ENCODE measurements at regions not wholly inside any gene's neighbourhood (a gene's known extent, or its start where the extent isn't known, plus 50 kb on each side); places are given as distances from the start of the nearest gene placed in this dataset.

DNA sequence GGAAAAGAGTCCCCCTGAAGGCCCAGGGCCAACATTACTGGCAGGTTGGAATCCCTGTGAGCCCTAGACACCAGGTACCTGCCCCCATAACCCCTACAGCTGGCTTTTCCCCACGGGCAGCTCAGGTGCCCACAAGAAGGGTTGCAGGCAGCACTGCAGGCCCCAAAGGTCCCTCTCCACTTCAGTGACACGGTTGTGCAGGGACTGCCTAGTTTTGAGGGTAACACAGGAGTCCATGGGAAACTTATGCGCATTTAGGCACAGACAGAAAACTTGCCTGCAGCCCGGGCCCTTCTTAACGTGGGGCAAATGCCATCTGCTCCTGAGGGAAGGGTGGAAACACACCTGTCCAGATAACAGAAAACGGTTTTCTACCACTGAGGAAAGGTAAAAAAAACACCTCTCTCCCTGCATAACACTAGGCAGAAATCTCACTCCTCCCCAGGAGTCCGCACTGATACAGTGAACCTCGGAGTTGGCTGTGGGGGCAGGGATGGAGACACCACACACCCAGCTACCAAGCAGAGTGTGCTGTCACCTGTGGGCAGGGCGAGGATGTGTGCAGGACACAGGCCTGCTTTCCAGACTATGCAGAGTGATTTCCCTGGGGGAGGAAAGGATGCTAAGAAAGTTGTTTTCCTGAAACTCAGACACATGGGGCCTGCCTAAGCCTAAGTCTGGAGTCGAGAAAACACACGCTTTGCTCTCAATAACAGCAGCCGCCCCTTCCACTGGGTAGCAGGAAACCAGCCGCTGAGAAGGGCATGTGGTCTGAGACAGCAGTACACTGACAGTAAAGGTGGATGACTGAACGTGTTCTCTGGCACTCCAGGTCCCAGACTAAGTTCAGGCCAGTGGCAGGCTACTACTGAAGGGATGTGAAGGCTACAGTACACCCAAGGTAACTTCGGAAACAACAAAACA, 819.4 kb downstream of the DCDC2C start:
- no peak overlapping the region for H3K4me3 ChIP-seq (ENCODE audit: low read depth, low read length)
- DNase-seq (ENCODE audit: low read depth), result no peak
- TF ChIP-seq, protein P1, sequence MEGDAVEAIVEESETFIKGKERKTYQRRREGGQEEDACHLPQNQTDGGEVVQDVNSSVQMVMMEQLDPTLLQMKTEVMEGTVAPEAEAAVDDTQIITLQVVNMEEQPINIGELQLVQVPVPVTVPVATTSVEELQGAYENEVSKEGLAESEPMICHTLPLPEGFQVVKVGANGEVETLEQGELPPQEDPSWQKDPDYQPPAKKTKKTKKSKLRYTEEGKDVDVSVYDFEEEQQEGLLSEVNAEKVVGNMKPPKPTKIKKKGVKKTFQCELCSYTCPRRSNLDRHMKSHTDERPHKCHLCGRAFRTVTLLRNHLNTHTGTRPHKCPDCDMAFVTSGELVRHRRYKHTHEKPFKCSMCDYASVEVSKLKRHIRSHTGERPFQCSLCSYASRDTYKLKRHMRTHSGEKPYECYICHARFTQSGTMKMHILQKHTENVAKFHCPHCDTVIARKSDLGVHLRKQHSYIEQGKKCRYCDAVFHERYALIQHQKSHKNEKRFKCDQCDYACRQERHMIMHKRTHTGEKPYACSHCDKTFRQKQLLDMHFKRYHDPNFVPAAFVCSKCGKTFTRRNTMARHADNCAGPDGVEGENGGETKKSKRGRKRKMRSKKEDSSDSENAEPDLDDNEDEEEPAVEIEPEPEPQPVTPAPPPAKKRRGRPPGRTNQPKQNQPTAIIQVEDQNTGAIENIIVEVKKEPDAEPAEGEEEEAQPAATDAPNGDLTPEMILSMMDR (conservative IDR thresholded peaks at IDR 0.05; ENCODE audit: low read depth, low read length), result no peak

DNA sequence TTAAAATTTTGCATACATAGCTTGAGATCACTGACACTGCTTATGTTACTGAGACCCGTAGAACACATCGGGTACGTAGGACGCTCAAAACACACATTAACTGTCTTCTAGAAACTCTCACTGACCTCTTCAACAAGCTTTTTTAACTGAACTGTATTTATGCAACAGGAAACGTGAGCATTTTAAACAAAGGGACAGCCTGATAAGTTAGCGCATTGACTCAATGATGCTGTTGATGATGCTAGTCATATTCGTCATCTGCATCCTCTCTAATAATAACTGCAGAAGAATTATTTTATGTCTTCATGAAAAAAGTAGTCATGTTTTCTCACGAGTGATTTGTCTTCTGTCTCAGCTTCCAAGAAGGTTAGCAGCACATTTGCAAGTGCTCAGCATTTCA, 824.0 kb downstream of the DCDC2C start:
- no peak overlapping the region for H3K4me3 ChIP-seq (ENCODE audit: low read depth, low read length)
- TF ChIP-seq, protein P1 (conservative IDR thresholded peaks at IDR 0.05; ENCODE audit: low read depth, low read length), result no peak
- no peak for DNase-seq (ENCODE audit: low read depth)

DNA sequence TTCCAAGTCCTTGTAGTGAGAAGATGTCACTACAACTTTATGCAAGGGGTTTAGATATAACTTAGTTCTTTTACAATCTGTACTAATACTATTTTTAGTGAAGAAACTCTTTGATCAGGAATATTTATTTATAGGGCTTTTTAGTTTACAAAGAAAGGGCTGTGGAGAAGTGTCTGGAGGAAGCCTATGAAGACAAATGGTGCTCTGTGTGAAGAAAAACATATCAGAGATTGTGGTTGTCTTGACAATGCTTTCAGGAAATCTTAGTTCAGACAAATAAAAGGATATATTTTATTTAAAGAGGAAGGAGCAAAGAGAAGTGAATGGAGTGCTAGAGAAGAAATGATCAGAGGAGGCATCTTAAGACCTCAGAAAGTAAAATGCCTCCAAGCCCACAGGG, 824.9 kb downstream of the DCDC2C start:
- no peak for DNase-seq (ENCODE audit: low read depth)
- H3K4me3 ChIP-seq (ENCODE audit: low read depth, low read length), result no peak overlapping the region
- TF ChIP-seq, protein P1 (conservative IDR thresholded peaks at IDR 0.05; ENCODE audit: low read depth, low read length), result no peak

DNA sequence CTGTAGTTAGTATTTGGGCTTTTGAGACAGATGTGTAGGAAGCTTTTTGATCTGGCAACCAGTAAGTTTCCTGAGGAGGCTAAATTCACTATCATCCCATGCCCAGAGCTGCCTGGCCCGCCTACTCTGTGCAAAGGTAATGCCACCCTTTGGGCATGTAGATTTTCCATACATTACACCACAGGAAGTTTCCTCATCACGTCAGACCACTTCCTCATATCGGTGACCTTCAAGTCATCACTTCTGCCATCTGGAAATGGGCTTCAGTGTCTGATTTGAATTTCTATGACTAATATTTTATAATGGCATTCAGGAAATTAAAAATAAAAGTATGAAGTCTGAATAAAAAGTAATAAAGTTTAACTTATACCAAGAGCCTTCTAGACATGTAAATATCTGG, 825.4 kb downstream of the DCDC2C start:
- TF ChIP-seq, protein P1 (conservative IDR thresholded peaks at IDR 0.05; ENCODE audit: low read depth, low read length), result no peak
- no peak overlapping the region for H3K4me3 ChIP-seq (ENCODE audit: low read depth, low read length)
- DNase-seq (ENCODE audit: low read depth), result no peak

DNA sequence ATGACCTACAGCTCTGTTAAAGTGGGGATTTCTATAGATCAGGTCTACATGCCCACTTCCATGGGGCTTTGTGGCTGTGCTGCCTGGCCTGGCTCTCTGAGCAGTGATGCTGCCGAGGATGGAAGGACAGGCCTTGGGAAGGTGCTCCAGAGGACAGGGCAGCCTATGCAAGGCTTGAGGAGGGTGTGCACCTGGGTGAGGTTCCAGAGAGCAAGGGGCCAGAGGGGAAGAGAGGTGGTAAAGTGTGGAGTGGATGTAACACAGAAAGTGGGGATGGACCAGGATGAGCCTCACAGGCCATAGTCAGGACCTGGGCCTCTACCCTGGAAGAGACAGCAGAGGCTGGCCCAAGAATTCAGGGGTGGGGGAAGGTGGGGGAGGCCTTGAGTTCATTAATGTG, 826.4 kb downstream of the DCDC2C start:
- DNase-seq (ENCODE audit: low read depth), result no peak
- no peak overlapping the region for H3K4me3 ChIP-seq (ENCODE audit: low read depth, low read length)
- TF ChIP-seq, protein P1 (conservative IDR thresholded peaks at IDR 0.05; ENCODE audit: low read depth, low read length), result no peak

DNA sequence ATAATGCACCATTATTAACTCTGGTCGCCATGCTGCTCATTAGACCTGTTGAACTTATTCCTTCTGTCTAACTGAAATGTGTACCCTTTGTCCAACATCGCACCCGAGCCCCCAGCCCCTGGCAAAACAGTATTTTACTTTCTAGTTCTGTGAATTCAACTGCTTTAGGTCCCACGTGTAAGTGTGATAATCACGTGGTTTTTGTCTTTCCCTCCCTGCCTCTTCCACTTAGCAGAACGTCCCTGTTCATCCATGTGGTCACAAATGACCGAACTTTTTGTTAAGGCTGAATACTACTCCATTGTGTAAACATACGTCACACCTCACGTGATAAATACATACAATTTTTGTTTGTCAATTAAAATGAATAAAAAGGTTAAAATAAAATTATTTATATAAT, 826.9 kb downstream of the DCDC2C start:
- TF ChIP-seq, protein P1 (conservative IDR thresholded peaks at IDR 0.05; ENCODE audit: low read depth, low read length), result no peak
- no peak for DNase-seq (ENCODE audit: low read depth)
- H3K4me3 ChIP-seq (ENCODE audit: low read depth, low read length), result no peak overlapping the region

DNA sequence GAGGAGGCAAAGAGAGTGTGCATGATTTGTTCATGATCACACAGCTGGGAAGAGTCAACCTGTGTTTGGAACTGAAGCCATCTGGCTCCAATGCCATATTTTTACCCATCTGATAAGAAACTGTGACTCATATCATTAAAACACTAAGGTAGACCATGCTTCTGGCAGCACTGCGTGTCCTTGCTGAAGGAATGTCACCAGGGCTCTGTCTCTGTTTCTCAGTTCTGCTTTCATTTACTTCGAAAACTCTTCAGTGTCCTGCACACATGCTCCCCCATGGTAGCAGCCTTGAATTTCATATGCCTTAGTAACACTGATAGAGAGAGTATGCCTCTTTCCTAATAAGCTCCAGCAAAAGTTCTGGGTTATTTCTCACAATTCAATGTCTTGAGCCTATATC, 830.4 kb downstream of the DCDC2C start:
- TF ChIP-seq, protein P1 (conservative IDR thresholded peaks at IDR 0.05; ENCODE audit: low read depth, low read length), result no peak
- H3K4me3 ChIP-seq (ENCODE audit: low read depth, low read length), result no peak overlapping the region
- DNase-seq (ENCODE audit: low read depth), result no peak

Measured in choroid plexus epithelial cell (primary cell).